Right lobe of liver (tissue), 6 donors: ENCODE measurements at regions not wholly inside any gene's neighbourhood (a gene's known extent, or its start where the extent isn't known, plus 50 kb on each side); places are given as distances from the start of the nearest gene placed in this dataset.

Experiments used
- ATAC-seq, 4 donors: fragments of 200-7000 bp; cut with Tn5 transposase; one replicate each; pipeline ENCODE4 v1.9.1; 2020; ENCODE audit warnings: mild to moderate bottlenecking in 4 of 4, moderate library complexity in 4 of 4
- DNase-seq, 3 donors: peaks; one replicate each; pipeline ENCODE4 v3.0.0-alpha.2; 2020
- H3K27ac ChIP-seq, 3 donors: fragments of 200-600 bp; one replicate each; pipeline ENCODE4 v1.8.0; 2022
- H3K27me3 ChIP-seq, 2 donors: fragments of 200-600 bp; one replicate each; pipeline ENCODE4 v1.8.0; 2022
- H3K36me3 ChIP-seq, 4 donors: fragments of 200-600 bp; sonication (generic) in 1 of 4; one replicate each; pipeline versions ENCODE4 v1.5.1 to v1.8.0; 2017 to 2022; ENCODE audit warnings: control low read depth in 1 of 4
- H3K4me1 ChIP-seq, 4 donors: fragments of 200-600 bp; sonication (generic) in 1 of 4; one replicate each; pipeline versions ENCODE4 v1.5.1 to v1.8.0; 2017 to 2022; ENCODE audit warnings: control low read depth in 1 of 4
- H3K4me3 ChIP-seq, 3 donors: fragments of 200-600 bp; one replicate each; pipeline ENCODE4 v1.8.0; 2022
- H3K9me3 ChIP-seq, 4 donors: fragments of 200-600 bp; sonication (generic) in 1 of 4; one replicate each; pipeline versions ENCODE4 v1.5.1 to v1.8.0; 2017 to 2022; ENCODE audit warnings: control low read depth in 1 of 4
- POLR2A ChIP-seq: fragments of 450-650 bp; IDR thresholded peaks from one replicate; pipeline ENCODE4 v1.6.1; 2017; ENCODE audit warnings: antibody characterized with exemption, mild to moderate bottlenecking
- WGBS: methylation state at CpG from one replicate; pipeline ENCODE4 v1.1.6; 2018; ENCODE audit warnings: low coverage, low lambda C conversion rate; ENCODE audit not compliant: insufficient coverage; ENCODE audit errors: missing lambda C conversion rate; 5-methylcytosine and 5-hydroxymethylcytosine counted together
- intact Hi-C, 2 donors: fragments of 100-400 bp; cut with DNase I; formaldehyde crosslinking; loops; one replicate each; pipeline versions ENCODE4 v1.11.2 to v1.14.1; 2022
- TF ChIP-seq, protein P1 (sequence below), 4 donors: fragments of 200-600 bp in 3 of 4; fragments of 450-650 bp in 1 of 4; IDR thresholded peaks; one replicate each; pipeline versions ENCODE4 v1.5.1 to v1.8.0; 2016 to 2022; ENCODE audit warnings: antibody characterized with exemption in 4 of 4, mild to moderate bottlenecking in 2 of 4
- donor health status: DM: no; HTN: yes; CAD: no.
- donor health status: DM: no; HTN: no; CAD: no.
- donor health status: DM: no; HTN: no; CAD: no.
- donor health status: DM: no; HTN: yes; CAD: no.
- donor health status: DM: no; HTN: yes; CAD: no.

DNA sequence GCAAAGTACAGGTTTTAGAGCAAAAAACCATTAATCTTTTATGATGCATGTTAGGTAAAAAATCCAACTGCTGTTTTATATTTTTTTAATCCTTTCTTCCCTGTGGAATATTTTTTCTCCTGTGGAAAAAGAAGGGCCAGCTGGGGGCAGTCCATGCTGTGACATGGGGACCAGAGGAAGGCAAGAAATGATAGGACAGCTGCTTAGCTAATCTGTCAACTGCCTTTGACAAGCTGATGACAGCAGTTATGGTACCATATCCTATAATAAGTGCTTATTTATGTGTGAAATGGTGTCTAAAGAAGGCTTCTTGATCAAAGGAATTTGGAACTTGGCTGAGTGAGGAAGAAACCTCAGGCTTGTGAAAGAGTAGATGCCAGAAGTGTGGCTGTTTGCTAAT is 452.4 kb upstream of the NOVA1 start:
- no peak for ATAC-seq
- Histone ChIP-seq H3K4me3 (no peak overlapping the region), H3K27me3 (no peaks in the 10 kb centered on the region), H3K36me3 (no peaks in the 10 kb centered on the region), H3K27ac (no peak overlapping the region), H3K9me3 (no peaks in the 10 kb centered on the region), H3K4me1 (no peaks in the 10 kb centered on the region)
- no peak for DNase-seq
- intact Hi-C loops = no loop called here
- TF ChIP-seq POLR2A = no peak
- TF ChIP-seq, protein P1, sequence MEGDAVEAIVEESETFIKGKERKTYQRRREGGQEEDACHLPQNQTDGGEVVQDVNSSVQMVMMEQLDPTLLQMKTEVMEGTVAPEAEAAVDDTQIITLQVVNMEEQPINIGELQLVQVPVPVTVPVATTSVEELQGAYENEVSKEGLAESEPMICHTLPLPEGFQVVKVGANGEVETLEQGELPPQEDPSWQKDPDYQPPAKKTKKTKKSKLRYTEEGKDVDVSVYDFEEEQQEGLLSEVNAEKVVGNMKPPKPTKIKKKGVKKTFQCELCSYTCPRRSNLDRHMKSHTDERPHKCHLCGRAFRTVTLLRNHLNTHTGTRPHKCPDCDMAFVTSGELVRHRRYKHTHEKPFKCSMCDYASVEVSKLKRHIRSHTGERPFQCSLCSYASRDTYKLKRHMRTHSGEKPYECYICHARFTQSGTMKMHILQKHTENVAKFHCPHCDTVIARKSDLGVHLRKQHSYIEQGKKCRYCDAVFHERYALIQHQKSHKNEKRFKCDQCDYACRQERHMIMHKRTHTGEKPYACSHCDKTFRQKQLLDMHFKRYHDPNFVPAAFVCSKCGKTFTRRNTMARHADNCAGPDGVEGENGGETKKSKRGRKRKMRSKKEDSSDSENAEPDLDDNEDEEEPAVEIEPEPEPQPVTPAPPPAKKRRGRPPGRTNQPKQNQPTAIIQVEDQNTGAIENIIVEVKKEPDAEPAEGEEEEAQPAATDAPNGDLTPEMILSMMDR (IDR thresholded peaks at IDR 0.05) = no peak

DNA sequence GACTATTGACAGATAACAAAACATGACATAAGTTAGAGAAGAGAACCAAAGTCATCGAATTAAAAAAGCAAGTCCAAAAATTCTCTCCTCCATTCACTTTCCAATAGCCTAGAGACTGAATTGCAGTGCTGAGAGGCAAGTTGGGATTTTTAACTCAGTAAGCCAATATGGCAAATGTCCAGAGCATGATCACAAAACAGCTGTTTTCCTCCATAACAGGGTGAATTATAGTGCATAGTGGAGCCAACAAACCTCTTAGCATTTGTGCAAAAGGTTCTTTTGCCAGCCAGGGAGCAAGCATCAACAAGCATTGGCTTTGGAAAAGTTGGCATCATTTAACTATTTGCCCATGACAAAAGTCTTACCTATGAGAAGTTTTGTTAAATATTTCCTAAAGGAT is 458.8 kb upstream of the NOVA1 start:
- intact Hi-C loops = no loop called here
- Histone ChIP-seq H3K27ac (no peak overlapping the region), H3K9me3 (no peaks in the 10 kb centered on the region), H3K27me3 (no peaks in the 10 kb centered on the region), H3K4me1 (no peaks in the 10 kb centered on the region), H3K4me3 (no peak overlapping the region), H3K36me3 (no peaks in the 10 kb centered on the region)
- TF ChIP-seq, protein P1 (IDR thresholded peaks at IDR 0.05) = no peak
- TF ChIP-seq POLR2A = no peak
- DNase-seq (no peak), ATAC-seq (no peak)
- WGBS = 47% methylated on average over 1 of the region's 1 CpG

DNA sequence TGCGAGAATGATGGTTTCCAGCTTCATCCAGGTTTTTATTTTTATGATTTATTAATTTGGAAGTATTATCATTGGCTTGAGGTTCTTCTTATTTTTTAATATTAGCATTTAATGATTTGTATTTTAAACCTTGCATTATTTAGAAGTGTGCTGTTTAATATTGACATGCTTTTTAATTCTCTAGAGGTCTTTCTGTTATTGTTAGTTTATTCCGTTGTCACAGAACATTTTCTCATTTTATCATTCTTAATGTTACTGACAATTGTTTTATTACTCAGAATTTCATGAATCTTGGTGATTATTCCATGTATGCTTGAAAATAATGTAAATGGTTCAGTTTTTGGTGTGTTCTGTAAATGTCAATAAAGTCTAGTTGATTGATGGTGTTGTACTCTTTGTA is 463.5 kb upstream of the NOVA1 start:
- TF ChIP-seq POLR2A = no peak
- TF ChIP-seq, protein P1 (IDR thresholded peaks at IDR 0.05) = no peak
- WGBS = 81% methylated on average over 2 of the region's 2 CpGs
- DNase-seq (no peak), ATAC-seq (no peak)
- Histone ChIP-seq H3K36me3 (no peaks in the 10 kb centered on the region), H3K27ac (no peak overlapping the region), H3K4me3 (no peak overlapping the region), H3K4me1 (no peaks in the 10 kb centered on the region), H3K27me3 (no peaks in the 10 kb centered on the region), H3K9me3 (no peaks in the 10 kb centered on the region)
- intact Hi-C loops = no loop called here

DNA sequence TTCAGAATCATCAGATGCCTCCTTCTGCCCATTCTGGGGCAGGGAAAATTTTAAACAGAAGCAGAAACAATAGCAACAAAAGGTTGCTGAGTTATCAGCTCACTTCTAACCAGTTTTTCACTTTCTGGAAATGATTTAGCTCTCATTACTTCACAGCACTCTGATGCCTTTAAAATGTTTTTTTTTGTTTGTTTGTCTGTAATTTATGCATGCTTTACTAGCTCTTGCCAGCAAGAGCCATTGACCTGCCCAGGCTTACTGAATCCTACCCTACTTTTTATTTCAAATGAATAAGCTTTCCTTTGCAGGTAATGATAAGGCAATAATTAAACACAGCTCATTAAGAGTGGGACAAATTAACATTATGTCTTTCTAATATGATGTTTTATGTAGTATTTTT is 466.1 kb upstream of the NOVA1 start:
- no peaks in the 10 kb centered on the region for H3K9me3 ChIP-seq
- no peaks in the 10 kb centered on the region for H3K36me3 ChIP-seq
- no peak overlapping the region for H3K27ac ChIP-seq
- H3K27me3 ChIP-seq = no peaks in the 10 kb centered on the region
- DNase-seq (no peak), ATAC-seq (no peak)
- intact Hi-C loops = no loop called here
- H3K4me1 ChIP-seq = no peaks in the 10 kb centered on the region
- TF ChIP-seq, protein P1 (IDR thresholded peaks at IDR 0.05) = no peak
- TF ChIP-seq POLR2A = no peak
- H3K4me3 ChIP-seq = no peak overlapping the region

- H3K36me3 ChIP-seq = no peaks in the 10 kb centered on the region
- no peaks in the 10 kb centered on the region for H3K9me3 ChIP-seq
- no peak for TF ChIP-seq POLR2A
- TF ChIP-seq, protein P1 (IDR thresholded peaks at IDR 0.05) = no peak
- no peaks in the 10 kb centered on the region for H3K4me1 ChIP-seq
- no peak overlapping the region for H3K4me3 ChIP-seq
- H3K27ac ChIP-seq = no peak overlapping the region
- ATAC-seq (no peak), DNase-seq (no peak)
- no peaks in the 10 kb centered on the region for H3K27me3 ChIP-seq
- intact Hi-C loops = no loop called here
- WGBS = 25% methylated on average over 2 of the region's 2 CpGs
Observed at GRCh38 chr14:27065886-27066285, 468.1 kb upstream of the NOVA1 start.
